SKM-1 (cell line): ENCODE measurements at regions not wholly inside any gene's neighbourhood (a gene's known extent, or its start where the extent isn't known, plus 50 kb on each side); places are given as distances from the start of the nearest gene placed in this dataset.
"Not testable (repeated sequence)": the region's sequence is repeated elsewhere in the genome, so short reads cannot be mapped to it uniquely, and the experiment has no call there.

Source experiments
- DNase-seq: peaks from one replicate; lab custom pipeline; 2025; ENCODE audit not compliant: unreplicated experiment; lab: John Stamatoyannopoulos, UW

DNA sequence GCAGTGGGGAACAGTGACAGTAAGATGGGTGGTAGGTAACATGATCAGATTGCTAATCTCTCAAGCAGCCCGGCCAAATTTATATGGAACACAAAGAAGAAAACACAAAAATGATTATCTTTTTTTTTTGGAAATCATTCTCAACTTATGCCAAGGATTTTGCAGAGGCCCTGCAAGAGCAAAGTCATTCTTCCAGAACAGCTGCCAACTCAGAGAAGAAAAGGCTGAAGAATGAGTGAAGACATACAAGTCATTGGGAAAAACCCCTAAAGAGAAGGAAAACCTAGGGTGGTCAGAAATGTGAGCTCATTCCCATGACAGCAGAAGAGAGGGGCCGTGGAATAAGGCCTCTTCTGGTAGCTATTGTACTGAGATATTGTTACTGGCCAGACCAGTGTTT, 246.7 kb downstream of the SHOX2 start:
- DNase-seq: no peak

DNA sequence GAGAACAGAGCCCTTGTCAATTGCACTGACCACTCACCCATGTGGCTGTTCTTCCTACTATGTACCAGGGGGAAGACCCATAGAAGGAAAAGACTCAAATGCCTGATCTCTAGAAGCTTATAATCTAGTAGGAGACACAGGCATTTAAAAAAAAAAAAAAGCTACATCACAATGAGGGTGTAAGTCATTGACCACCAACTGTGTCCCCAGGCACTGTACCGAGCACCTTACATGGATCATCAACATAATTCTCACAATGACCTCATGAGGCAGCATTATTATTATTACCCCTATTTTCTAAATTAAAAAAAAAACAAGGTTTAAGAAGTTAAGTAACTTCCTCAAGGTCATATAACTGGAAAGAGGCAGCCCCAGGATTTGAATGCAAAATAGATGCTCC, 247.4 kb downstream of the SHOX2 start:
- DNase-seq: no peak

DNA sequence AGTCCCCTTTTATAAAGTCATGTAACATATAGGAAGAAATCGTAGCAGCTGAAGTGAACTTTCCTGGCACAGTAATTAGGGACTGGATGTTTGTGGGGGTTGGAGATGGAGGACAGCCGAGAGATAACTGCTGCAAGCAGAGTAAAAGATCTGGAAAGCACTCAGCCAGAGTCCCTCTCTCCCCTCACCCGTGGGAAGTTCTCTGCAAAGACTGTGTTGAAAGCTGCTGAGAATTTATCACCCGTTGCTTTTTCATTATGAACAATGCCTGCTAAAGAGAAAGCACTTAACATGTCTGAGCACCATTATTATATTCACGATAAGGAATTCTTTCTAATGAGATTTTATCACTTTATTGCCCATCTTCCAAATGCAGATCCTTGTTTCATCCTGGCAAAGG, 248.8 kb downstream of the SHOX2 start:
- DNase-seq: no peak

DNA sequence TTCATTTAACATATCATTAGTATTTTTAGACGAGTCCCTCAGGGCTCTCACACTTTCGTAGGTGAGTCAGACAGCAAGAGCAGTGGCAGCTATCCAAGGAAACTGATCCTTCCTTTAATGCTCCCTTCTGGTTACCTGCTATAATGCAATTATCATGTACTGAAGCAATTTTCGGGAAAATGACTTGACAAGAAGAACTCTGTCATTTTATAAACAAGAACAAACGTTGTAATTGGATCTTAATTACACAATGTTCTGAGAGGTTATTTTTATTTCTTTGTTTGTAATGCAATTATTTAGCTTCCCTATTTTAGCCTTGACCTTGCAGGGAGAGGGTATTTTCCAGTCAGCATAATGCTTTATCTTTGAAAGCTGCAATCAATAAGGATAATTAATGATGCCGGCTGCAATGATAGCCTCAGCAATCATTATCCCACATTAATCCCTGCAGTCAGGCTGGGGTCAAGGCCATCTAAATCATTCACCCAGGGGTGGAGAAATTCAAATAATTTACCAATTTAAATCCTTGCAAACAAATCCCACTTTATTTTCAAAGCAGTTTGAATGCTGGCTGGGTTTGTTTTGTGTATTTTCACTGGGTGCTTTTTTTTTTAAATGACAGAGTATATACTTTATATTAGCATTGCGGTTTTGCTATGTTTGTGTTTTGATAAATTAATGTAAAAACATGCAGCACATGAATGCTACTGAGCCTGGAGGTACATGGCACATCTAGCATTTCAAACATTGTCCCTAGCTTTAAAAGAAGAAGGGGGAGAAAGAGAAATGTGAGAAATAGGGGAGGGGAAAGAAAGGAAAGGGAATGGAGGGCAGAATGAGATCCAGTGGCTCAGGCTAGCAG, 249.9 kb downstream of the SHOX2 start:
- no peak for DNase-seq

DNA sequence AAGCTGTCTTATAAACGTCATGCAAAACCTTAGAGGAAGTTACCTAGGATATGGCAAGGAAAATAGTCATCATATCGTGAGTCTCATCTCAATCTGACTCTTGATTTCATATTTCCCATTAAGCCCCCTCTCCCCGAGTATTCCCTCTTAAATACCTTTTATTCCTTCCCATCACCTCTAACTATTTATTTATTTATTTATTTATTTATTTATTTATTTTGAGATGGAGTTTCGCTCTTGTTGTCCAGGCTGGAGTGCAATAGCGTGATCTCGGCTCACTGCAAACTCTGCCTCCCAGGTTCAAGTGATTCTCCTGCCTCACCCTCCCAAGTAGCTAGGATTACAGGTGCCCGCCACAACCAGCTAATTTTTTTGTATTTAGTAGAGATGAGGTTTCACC, 260.4 kb downstream of the SHOX2 start:
- DNase-seq: not testable (repeated sequence)

DNA sequence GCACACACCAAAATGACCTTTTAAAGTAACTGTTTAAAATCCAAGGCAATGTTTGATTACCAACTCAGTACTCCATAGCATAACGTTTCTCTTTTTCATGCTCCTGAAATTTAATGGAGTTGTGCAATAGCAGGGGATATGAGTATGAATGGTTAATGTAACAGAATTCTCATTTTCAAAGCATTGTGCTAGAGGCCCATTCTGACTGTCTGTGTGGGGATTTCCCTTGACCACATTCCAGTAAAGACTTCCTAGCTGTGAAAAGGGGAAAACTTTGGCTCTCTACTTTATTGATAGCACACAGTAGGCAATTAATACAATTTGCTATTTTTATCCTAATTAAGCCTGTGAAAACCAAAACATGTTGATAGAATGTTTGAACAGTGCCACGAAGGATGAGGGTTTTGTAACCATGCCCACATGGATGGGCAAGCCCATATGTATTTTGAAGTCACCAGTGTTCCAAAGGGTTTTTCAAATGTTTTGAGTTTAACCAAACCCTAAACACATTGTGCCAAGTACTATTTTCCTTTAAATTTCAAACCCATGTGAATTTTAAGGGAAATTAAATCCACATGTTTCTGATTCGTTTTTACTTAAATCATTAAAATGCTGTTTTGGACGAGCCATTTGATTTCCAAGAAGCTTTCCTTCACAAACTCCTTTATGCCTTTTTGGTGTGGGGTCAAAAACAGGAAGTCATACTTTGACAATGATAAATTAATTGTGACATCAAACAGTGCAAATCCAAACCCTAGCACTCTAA, 261.2 kb downstream of the SHOX2 start:
- no peak for DNase-seq

DNA sequence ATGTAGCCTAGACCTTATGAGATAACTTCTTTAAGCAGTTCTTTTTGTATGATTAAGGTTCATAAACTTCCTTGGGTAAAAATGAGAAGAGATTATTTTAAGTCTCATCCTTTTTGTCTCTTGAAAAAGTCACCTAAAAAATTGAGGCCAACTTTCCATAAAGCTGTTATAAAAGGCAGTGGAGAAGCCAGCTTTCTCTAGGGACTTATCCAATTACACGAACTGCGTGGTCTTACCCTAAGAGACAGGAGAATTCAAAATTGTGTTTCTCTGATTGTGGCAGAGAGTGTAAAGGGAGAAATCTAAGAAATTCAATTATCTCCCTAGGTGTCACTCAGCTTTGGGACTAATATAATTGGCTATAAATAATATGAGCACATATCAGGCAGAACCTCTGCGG, 262.0 kb downstream of the SHOX2 start:
- DNase-seq: no peak

DNA sequence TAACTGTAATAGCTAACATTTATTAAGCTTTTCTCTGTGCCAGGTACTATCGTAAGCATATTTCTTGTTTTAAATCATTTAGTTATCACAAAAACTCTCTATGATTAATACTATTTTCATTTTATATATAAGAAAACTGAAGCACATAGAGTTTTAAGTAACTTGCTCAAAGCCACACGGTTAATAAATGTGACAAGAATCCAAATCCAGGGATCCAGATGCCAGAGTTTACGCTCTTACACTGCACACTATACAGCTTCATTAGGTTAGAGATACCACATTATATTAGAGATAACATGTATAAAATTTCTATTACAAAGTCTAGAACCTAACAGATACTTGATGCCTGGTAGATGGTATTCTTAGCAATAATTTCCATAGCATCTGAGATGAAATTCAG, 265.2 kb downstream of the SHOX2 start:
- DNase-seq: no peak

DNA sequence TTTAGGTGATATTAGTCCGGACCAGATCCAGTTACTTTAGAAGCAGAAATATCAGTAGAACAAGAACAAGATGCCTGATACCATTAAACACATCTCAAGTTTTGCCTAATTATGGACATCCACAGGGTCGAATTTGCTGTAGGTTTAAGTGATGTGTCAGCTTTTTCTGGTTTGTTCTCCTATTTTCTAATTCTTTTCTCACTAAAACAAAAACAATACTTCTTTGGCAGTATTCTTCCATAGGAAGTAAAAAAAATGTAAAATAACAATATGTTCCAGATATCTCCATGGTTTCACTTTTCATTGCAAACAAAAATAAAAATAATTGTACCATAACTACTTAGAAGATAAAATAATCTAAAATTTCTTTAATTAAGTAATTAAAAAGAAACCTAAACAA, 265.7 kb downstream of the SHOX2 start:
- no peak for DNase-seq

DNA sequence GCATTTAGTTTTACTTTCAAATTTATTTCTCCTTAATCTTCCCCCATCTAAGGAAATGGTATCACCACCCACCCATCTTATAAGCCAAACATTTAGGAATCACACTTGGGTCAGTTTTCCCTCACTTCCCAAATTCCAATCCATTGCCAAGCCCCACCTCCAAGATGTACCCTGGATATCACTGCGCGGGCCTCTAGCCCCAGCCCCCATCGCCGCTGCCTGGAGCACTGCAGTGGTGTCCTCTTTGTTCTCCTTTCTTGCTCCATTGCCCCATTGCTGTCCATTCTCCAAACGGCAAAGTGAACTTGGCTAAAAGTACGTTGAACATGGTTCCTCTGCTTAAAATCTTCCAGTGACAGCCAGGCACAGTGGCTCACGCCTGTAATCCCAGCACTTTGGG, 267.8 kb downstream of the SHOX2 start:
- no peak for DNase-seq

DNA sequence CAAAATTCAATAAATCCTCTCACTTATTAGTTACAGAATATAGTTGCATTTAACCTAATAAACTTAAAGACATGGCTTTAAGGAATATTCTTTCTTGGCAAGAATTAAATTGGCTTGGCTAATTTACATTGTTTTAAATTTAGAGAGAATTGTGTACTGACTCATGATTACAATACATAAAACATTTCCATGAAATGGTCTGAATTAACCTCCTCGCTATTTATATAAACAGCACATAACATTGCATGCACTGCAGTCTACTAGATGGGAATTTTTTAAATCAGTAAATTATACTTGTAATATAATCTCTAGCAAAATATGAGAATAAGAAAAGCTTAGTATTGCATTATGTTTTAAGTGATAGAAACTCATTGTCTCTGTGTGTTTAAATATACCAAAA, 268.9 kb downstream of the SHOX2 start:
- no peak for DNase-seq

DNA sequence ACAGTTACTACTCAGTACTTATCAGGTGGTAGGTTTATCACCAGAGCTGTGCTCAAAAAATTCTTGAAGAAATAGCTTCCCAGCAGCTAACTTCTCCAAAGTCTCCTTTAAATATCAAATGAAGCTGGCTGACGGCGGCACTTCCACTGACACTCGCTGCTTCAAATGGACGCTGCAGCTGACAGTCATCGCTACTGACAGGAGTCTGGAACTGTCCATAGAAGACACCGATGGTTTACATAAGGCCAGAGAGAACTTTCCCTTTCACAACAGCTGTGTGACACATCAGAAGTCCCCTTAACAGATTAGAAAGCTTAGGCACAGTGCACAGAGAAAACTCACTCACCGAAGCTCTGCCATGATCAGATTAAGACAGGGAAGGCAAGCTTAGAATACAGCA, 270.2 kb downstream of the SHOX2 start:
- DNase-seq: no peak

DNA sequence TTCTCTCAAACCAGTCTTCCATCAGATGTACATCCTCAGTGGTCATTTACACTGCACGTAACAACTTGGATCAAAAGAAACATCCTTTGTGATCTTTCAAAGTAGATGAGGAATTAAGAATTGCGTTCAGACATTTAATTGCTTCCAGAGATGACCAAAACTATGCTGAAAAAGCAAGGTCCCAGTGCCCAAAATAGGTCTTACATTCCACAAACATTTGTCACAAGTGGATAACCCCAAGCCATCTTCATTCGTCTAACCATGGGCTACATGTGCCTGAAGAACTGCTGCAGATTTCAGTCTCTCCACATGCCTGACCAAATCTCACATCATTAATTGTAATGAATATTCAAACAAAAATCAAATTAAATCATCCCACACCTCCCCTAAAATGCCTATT, 273.6 kb downstream of the SHOX2 start:
- no peak for DNase-seq

DNA sequence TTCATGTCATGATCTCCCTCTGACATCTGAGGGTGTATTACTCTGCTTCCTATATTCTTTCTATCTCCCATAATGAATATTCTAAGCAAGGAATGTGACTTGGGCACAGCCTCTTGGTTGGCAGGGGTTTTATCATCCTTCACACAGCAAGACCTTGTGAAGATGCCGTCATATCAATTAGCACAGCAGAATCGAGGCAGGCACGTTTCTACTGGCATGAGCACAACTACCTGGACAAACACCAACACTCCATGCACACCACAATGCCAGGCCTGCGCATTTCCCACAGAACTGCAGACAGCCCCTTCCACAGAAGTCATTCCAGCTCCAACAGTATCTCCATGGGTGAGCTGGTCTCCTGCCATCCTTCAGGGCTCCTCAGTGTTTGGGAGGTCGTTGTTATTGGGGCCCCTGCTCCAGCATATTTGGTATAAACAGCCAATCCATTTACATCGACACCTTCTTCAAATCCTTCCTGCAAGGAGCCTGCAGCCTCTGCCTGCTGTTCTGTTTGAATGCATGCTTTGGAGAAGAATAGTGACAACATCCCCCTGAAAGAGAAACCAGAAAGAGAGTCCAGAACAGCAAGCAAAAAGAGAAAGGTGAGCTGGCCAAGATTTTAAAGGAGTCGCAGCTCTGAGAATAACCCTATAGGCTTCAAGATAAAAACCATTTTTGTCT, 275.5 kb downstream of the SHOX2 start:
- DNase-seq: no peak

DNA sequence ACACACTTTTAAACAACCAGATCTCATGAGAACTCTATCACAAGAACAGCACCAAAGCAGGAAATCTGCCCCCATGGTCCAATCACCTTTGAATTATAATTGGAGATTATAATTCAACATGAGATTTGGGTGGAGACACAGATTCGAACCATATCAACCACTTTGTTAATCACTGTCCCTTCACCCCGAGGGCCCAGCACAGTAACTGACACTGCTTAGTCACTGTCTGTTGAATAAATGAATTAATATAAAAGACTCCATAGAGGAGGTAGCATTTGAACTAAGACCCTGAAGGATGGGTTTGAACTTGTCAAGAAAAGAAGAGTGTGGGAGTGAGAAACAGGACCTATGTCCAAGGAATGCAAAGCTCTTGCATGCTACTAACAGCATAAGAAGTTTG, 276.4 kb downstream of the SHOX2 start:
- no peak for DNase-seq

DNA sequence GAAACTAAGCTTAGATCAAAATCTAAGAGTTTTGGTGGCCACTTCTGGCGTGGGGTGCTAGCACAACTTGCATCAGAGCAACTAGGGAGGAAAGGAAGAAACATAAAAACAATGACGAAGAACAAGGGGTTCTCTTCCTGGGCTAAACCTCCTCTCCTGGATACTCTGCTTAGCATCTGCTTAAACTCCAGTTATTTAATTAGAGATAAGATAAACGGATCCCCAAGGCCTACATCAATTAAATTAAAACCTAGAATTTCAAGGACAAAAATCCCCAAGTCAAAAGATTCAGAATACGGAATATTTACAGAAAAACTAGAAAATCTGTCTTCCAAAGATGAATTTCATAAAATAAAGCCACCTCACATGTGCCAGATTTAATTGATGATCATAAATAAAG, 281.9 kb downstream of the SHOX2 start:
- no peak for DNase-seq

DNA sequence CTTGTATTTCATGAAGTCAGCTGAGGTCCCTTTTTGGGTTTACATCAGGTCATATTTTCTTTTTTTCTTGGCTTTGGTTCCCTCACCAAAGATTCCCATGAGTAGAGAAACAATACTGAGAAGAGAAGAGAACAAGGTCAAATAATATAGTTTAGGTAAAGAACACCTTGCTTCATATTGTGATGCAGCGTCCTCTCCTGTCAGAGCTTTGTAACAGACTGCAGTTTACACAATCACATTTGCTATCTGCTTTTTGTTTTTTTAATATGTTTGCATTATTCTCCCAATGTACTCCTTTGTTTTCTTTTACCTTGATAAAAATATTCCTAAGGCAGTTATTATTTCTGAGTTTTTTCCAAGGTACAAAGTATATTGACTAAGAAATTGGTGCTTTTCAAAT, 283.2 kb downstream of the SHOX2 start:
- DNase-seq: no peak

DNA sequence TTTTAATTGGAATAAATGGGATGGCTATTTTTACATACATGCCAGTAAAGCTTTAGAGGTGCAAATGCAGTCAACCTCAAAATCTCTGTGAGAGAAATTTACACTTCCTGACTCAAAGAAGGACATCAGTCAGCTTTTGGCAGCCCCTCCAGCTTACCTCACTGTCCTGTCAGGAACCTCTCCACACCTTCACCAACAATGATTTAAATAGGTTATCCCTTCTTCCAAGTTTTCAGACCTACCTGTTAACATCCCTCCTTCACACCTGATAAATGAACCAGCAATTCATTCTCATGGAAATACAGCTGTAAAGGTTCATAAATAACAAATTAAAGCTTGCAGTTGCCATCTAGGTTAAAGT, 286.1 kb downstream of the SHOX2 start:
- no peak for DNase-seq

DNA sequence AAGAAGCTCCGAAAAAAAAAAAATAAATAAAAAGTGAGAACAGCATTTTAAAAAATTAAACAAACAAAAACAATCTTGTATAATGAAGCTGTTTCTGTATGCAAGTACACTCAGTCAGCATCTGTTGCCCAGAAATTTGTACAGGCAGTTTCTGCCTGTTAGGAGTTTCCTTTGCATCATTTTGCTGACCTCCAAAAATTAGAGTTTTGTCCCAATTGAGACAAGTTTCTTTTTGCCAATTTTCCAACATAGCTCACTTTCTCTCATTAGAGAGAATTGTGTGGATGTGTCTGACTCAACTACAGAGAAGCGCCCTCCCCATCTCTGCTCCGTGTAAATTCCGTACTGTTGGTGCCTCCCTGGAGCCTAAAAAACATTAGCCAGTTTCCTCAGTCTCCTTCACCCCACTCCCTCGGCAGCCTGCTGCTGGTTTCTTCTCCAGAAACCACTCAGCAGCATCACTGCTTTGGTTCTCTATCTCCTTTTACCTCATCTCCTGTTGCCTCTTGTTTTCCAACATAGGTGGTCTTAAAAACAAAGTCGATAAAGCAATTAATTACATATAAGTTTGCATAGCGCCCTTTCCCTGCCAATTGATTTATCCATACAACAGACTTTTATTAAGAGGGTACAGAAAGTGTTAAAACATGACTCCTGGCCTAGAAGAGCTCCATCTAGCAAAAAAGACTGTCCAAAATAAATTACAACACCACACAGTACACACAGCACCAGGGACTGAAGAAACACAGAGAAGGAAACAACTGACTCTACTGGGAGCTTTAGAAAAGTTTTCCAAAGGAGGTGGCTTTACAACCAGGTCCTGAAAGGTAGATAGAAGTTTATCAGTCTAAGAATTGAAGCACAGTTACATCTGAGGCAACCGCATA, 286.7 kb downstream of the SHOX2 start:
- no peak for DNase-seq

DNA sequence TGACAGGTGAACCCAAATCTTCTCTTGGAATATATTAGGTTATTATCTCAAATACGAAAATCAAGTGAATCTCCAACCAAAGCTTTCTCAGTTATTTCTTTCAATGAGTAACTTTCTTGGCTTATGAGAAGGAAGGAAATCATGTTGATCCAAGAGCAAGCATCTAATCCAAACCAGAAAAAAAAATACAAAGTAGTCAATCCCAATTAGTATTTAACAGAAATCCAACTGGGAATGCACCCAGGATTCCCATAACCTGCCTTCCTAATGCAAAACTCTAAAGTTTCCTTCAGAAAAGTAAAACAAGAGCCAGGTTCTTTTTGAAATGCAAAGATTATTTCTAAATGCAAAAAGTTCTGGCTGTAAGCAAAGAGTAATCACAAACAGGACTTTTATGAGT, 289.3 kb downstream of the SHOX2 start:
- no peak for DNase-seq

DNA sequence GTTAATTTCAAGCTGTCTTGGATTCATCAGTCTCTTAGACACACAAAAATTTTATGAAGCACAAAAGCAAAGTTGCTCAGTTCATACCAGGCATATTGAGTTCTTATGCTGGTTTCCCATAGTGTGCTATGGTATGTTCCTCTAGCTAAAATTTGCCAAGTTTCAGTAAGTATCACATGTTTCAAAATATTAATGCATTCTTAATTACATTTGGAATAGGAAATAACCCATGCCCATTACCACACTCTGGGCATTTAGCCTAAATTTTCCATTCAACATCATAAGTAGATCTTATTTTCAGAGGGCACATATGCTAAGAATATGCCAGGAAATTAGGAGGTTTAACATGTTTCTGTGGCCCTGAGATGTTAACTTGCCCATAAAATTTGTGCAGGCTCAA, 289.9 kb downstream of the SHOX2 start:
- DNase-seq: no peak
